IPS-18c (cell line): ENCODE measurements at regions not wholly inside any gene's neighbourhood (a gene's known extent, or its start where the extent isn't known, plus 50 kb on each side); places are given as distances from the start of the nearest gene placed in this dataset.
"Not testable (repeated sequence)": the region's sequence is repeated elsewhere in the genome, so short reads cannot be mapped to it uniquely, and the experiment has no call there.

Source experiments
- H3K4me3 ChIP-seq: 2 replicates; pipeline ENCODE4 v1.7.0; 2013; ENCODE audit warnings: low read depth, mild to moderate bottlenecking, low read length, moderate library complexity; ENCODE audit not compliant: insufficient read depth
- H3K9me3 ChIP-seq: one replicate; pipeline ENCODE4 v1.6.1; 2013; ENCODE audit warnings: mild to moderate bottlenecking, low read length, moderate library complexity; ENCODE audit not compliant: control insufficient read depth, insufficient read depth

DNA sequence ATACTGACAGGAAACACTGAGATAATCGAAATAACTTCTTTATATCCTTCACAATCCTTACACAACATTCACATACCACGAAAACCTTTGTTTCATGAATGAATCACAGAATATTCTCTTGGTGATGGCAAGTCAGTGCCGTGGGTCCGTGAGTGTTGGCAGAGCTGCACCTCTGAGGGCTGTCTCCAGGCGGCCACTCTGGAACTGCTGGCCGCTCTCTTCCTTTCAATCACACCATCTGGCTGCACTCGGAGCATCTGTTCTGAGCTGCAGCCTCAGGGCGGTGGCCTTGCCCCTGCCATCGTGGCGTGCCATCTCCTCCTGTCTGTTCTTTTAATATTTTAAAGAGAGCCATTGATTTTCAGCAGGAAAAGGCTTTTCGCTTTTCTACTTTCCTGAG lies 129.4 kb upstream of the AFDN start:
- no peak overlapping the region for H3K4me3 ChIP-seq
- H3K9me3 ChIP-seq = no peaks in the 10 kb centered on the region

DNA sequence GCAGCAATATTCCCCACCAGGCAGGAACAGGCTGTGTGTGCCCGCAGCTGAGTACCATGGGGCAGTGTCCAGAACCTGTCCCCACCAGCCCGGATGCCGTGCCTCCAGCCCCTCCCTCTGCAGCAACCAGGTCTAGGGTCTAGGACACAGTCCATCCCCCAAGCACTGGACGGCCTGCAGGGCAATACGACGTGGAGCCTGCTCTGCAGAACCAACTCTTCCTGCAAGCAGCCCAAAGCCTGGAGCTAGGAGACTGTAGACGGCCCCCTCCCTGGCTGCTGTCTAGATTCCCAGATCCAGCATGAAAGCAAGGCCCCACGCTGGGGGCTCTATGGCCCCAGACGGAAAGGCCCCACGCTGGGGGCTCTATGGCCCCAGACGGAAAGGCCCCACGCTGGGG lies 128.2 kb upstream of the AFDN start:
- no peak overlapping the region for H3K4me3 ChIP-seq
- H3K9me3 ChIP-seq = no peaks in the 10 kb centered on the region

DNA sequence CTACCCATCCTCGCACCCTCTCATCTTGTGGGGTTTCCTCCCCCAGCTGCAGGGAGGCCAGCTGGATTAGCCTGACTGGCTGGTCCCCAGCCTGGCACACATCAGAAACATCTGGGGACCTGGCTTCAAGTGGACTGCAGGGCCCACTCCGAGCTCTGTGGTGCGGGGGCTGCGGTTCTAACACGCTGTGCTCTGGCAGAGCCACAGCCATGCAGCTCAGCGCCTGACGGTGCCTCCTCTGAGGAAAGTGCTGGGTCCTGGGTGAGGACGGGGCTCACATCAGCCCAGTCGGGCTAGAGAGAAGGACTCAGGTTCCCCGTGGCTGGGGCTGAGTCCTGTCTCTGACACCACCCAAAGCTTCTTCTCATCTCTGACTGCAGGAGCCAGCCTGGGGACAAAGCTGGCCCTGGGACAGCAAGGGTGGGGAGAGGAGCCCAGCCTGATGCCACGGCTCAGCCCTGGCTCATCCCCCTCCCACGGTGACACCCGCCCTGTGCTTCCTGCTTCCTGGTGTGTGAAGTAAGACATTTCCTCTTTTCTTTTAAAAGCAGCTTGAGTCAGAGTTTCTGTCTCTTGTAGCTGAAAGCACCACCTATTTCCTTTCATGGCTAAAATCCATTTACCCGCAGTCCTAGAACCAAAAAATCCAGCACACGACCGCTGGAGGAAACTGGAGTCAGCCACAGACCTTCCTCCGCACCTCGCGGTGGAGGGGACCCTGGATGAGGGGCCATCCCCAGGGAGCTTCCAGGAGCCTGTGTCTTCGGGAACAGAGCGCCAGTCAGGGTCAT lies 127.4 kb upstream of the AFDN start:
- Histone ChIP-seq H3K4me3 (no peak overlapping the region), H3K9me3 (no peaks in the 10 kb centered on the region)

DNA sequence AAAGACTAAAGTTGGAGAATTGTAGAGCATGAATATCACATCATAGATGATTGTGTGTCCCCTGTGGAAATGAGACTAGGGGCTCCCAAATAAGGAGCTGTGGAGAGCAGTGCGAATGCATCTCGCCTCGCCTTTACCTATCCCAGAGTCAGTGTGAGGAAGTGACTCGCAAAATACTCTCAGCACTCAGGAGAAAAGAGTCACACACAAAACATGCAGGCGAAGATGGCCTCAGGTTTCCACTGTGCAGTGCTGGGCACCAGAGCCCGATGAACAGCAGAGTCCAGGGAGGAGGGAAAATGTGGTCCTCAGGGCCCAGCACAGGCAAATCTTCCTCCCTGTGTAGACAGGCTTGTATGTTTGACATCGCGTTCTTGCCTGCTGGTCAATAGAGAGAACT lies 126.5 kb upstream of the AFDN start:
- Histone ChIP-seq H3K4me3 (no peak overlapping the region), H3K9me3 (no peaks in the 10 kb centered on the region)

DNA sequence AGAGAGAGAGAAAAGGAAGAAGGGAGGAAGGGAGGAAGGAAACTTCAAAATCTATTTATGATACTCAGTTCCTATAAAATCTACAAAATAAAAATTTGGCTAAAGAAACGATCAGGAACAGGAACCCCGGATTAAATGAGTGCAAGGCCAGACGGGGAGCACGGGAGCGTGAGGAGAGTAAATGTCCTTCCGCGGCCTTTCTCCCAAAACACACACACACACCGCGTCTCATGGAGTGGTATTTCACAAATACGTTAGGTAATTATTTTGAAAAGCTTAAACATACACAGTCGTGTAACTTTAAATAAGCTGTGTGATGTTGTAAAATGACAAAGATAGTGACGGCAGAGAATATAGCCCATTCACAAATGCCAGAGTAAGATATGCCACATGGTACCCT lies 125.7 kb upstream of the AFDN start:
- Histone ChIP-seq H3K9me3 (no peaks in the 10 kb centered on the region), H3K4me3 (no peak overlapping the region)

DNA sequence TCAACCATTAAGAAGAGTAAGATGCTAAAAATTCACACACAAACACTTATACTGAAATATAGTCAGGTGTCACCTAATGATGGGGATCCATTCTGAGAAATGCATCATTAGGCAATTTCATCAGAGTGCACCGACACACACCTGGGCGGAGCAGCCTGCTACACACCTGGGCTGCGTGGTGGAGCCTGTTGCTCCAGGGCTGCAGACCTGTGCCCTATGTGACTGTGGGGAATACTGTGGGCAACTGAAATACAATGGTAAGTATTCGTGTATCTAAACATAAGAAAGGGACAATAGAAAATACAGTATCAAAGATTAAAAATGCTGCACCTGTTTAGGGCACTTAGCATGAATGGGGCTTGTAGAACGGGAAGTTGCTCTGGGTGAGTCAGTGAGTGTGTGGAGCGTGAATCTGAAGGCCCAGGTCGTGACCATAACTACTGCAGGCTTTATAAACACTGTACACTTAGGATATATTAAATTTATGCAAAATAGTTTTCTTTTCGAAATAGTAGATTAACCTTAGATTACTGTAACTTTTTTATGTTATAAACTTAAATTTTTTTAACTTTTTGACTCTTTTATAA lies 124.4 kb upstream of the AFDN start:
- H3K4me3 ChIP-seq = no peak overlapping the region
- H3K9me3 ChIP-seq = no peaks in the 10 kb centered on the region

DNA sequence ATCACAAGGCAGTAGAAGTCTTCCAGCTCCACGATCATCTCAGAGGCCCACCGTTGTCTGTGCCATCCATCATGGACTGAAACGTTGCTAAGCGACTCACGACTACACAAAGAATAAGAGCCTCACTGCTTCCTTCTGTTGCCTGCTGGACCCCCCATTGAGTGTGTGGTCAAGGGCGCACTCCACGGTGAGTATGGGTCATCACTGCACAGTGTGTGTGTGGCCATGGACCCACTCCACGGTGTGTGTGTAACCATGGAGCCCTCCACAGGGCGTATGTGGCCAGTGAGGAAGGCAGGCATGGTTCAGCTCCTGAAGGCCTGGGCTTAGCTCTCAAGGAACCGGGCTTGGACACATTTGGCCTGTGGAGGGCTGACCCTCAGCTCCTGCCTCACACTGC lies 123.4 kb upstream of the AFDN start:
- Histone ChIP-seq H3K9me3 (no peaks in the 10 kb centered on the region), H3K4me3 (no peak overlapping the region)

DNA sequence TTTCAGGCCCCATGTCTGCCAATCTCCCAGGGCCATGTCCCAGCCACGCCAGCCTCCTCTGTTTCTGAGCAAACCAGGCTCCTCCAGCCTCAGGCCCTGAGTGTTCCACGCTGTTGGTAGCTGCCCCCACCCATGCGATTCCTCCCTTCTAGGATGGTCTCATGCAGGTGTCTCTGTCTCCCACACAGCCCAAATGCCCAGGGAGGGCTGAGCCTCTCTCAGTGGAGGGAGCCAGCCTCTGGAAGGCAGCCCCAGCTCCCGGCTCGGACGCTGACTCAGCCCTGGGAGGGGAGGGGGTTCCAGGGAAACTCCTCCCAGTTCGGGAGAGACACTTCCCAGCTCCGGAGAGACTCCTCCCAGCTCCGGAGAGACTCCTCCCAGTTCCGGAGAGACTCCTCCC lies 122.9 kb upstream of the AFDN start:
- H3K9me3 ChIP-seq = no peaks in the 10 kb centered on the region
- H3K4me3 ChIP-seq = no peak overlapping the region

DNA sequence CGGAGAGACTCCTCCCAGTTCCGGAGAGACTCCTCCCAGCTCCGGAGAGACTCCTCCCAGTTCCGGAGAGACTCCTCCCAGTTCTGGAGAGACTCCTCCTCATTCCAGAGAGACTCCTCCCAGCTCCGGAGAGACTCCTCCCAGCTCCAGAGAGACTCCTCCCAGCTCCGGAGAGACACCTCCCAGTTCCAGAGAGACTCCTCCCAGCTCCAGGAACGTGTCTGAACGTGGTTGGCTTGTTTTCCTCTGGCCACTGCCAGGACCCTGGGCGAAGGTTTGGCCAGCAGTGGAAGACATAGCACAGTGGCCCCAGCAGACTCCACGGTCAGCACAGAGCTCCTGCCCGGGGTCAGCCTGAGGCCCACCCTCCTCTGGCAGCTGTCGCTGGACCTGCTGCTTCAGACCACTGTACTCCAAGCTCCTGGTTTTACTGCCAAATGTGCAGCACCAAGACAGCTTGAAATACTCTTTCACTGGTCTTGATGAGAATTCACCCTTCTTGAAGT lies 122.3 kb upstream of the AFDN start:
- Histone ChIP-seq H3K4me3 (no peak overlapping the region), H3K9me3 (no peaks in the 10 kb centered on the region)

DNA sequence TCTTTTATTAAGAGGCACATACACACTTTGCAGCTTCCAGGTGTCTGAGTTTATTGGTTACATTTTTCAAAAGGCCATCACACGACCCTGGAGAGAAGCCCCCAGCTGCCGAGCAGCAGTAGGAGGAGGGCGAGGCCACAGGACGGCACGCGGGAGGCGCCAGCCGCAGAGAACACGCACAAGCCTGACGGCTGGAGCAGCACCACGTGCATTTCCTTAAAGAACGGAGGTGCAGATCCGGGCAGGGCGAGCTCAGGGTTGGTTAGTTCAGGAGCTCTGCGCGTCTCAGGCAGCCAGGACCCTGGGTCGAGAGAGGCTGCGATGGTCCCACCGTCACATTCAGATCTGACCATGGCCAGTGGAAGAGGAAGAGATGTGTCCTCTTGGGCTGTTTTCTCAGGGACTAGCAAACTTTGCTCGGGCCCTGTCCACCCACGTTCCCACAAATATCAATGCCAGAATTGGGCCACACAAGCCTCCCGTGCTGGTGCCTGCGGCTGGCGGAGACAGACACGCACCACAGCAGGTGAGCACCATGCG lies 121.4 kb upstream of the AFDN start:
- Histone ChIP-seq H3K9me3 (no peaks in the 10 kb centered on the region), H3K4me3 (no peak overlapping the region)

DNA sequence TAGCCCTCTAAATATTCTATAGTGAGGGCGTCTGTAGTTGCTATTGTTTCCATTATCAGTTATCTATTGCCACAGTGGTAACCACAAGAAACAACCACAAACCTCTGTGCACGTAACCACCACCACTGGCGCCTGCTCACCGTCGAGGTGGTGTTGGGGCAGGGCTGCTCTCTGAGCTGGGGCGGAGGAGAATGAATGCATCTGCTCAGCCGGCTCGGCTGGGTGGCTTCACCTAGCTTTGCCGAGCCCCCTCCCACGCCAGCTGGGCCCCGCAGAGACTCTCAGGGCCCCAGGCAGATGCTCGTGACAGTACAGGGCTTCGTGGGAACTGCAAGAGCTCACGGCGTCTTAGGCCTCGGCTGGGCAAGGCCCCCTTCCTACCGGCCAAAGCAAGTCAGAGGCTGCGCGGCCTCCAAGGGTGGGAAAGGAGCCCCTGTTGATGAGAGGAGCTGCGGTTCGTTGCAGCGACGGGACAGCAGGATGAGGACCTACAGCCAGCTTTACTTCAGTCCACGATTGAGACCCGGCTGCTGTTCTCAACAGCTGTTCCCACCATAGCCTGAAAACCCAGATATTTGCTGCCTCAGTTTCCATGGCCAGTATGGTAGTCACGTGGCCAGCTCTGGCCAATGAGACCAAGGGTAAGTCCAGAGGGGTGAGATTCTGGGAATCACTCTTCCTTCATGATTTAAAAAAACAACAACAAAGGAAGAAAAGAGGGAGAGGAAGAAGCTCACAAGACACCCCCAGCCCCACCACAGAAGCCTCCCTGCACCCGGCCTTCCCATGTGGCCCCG lies 120.2 kb upstream of the AFDN start:
- Histone ChIP-seq H3K9me3 (no peaks in the 10 kb centered on the region), H3K4me3 (no peak overlapping the region)

DNA sequence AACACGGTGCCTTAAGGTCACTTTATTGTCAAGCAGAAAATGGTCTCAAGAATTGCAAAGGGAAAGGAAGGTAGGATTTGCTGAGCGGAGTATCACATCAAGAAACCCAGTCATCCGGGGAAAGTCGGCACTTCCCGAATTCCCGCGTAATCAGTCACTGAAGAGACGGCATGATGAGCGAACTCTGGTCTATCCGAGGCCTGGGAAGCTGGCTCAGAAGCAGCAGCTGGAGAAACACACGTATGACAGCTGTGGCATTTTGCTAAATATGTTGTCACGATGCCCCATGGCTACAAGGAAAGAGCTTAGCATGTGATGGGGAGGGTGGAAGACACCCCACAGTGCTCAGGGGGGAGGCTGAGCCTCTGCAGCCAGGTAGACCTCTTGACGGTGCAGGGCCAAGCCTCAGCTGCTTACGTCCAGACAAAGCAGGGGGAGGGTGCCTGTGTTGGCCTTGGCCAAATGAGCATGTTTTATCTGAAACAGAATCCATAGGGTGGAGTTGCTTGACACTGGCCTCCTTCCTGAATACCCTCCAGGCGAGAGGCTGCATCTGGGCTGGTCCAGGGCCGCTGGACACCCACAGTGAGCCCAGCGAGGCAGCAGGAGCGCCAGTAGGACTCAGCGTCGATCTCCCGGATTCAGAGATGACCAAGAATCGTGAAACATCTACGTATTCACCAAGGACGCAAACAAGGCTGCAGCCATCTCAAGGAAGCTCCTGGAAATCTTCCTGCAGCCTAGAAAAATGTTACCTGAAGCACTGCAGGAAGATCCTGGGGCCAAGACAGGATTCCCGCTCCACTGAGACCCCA lies 118.8 kb upstream of the AFDN start:
- no peaks in the 10 kb centered on the region for H3K9me3 ChIP-seq
- no peak overlapping the region for H3K4me3 ChIP-seq

DNA sequence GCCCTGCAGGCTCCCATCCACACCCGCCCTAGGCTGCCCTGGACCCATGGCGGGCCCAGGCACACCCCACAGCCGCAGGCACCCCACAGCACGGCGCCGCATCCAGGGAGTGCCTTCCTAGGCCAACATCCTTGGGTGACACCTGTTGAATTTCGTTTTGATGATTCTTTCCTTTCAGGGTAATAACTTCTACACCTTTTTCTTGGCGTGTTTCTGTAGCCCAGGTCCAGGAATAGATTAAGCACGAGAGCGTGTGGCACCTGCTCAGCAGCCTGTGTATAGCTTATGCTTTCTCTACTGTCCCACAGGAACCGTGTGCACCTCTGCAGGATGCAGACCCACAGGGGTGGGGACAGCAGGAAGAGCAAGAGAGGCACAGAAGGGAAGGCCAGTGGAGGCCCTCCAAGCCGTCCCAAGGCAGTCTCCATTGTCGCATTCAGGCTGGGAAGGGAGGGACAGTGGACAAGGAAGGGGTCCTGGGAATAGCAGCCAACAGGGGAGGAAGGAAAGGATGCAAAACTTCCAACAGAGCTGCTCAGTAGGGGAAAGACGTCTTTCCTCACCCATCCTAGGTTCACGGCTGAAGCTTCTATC lies 118.1 kb upstream of the AFDN start:
- H3K4me3 ChIP-seq = no peak overlapping the region

DNA sequence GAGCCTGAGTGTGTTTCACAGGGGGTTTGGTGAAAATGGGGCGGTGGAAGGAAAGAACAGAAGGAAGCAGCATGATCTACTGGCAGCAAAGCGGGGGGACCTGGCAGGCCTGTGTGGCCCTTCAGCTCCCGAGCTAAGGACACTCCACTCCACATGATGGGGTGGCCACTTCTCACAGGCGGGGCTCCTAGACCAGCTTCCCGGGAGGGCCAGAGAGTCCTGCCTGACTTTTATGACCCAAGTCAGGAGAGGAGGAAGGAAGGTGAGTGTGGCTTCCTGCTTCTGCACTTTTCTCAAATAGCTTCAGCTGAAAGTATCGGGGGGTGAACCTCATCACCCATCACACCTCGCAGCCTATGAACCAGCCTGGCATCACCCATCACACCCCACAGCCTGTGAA lies 117.5 kb upstream of the AFDN start:
- no peaks in the 10 kb centered on the region for H3K9me3 ChIP-seq
- H3K4me3 ChIP-seq = no peak overlapping the region

More for the DNA sequence above, 118.1 kb upstream of the AFDN start:
- no peaks in the 10 kb centered on the region for H3K9me3 ChIP-seq

DNA sequence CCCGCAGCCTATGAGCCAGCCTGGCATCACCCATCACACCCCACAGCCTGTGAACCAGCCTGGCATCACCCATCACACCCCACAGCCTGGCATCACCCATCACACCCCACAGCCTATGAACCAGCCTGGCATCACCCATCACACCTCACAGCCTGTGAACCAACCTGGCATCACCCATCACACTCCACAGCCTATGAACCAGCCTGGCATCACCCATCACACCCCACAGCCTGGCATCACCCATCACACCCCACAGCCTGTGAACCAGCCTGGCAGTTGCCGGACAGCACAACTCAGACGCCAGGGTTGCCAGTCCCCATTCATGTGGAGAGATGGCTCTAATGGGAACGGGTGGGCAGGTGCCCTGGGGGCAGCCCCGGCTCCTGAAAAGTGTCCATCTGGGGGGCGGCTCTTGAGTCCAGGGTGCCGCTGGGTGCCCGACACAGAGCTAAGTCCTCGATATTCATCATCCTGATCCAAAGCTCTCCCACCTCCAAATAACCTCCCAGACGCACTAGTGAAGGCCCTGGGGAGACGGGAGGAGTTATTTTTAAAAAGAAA lies 116.9 kb upstream of the AFDN start:
- H3K4me3 ChIP-seq, H3K9me3 ChIP-seq: not testable (repeated sequence)

DNA sequence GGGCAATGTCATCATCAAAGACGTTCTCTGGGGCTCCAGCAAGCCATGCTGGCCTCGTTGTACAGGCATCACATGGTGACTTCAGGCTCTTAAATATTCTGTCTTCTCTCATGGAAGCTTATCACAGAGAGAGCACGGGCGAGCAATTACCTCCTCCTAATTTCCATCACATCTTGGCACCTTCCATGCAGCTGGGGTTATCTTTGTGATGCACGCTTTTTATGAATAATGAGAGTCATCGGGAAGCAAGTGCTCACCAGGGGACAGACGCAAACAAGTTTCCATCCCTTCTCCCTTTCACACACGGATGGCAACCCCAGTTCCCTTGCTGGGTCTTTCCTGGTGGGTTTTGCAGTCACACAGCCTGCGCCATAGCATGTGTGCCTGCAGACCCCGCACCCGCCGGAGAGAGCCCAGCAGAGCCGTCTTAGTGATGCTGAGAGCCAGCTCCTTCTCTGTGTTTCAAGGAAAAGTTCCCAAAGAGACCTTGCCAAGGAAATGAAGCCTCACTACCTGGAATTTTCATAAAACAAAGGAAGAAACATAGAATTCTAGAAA lies 116.3 kb upstream of the AFDN start:
- Histone ChIP-seq H3K9me3 (no peaks in the 10 kb centered on the region), H3K4me3 (no peak overlapping the region)
